ENCODE measurements at regions not wholly inside any gene's neighbourhood (a gene's known extent, or its start where the extent isn't known, plus 50 kb on each side); places are given as distances from the start of the nearest gene placed in this dataset.

GRCh38 chr10:117884592-117884991, 162.1 kb downstream of the RAB11FIP2 start:
- no peak for DNase-seq

- no peak for DNase-seq
Observed at GRCh38 chr10:117885206-117885829, 161.4 kb downstream of the RAB11FIP2 start.

- DNase-seq: no peak
Observed at GRCh38 chr10:117886766-117887165, 160.0 kb downstream of the RAB11FIP2 start.

DNA sequence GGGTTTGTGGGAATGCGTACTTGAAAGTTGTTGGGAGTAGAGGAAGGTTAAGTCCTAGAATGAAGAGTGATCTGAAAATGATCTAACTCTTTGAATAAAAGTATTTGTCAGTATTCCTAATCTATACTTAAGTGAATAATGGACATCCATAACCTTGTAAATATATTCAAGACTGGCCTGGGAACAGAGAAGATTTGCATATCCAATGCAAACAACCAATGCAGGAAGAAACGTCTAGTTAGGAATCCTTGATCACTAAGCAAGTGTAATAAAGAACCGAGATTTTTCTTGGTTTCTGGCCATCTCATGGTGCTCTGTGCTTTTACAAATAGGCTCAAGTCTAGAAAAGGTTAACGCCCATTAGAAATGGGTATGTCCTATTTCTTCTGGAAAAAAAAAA, 157.1 kb downstream of the RAB11FIP2 start:
- DNase-seq: no peak

GRCh38 chr10:117892681-117893220, 154.0 kb downstream of the RAB11FIP2 start:
- no peak for DNase-seq

- DNase-seq: no peak
Observed at GRCh38 chr10:117894339-117894738, 152.4 kb downstream of the RAB11FIP2 start.

- no peak for DNase-seq
Observed at GRCh38 chr10:117896517-117896916, 150.2 kb downstream of the RAB11FIP2 start.

- no peak for DNase-seq
Observed at GRCh38 chr10:117899181-117899683, 147.5 kb downstream of the RAB11FIP2 start.

- no peak for DNase-seq
Observed at GRCh38 chr10:117900280-117900679, 146.5 kb downstream of the RAB11FIP2 start.

- DNase-seq: no peak
Observed at GRCh38 chr10:117903854-117904253, 142.9 kb downstream of the RAB11FIP2 start.

DNA sequence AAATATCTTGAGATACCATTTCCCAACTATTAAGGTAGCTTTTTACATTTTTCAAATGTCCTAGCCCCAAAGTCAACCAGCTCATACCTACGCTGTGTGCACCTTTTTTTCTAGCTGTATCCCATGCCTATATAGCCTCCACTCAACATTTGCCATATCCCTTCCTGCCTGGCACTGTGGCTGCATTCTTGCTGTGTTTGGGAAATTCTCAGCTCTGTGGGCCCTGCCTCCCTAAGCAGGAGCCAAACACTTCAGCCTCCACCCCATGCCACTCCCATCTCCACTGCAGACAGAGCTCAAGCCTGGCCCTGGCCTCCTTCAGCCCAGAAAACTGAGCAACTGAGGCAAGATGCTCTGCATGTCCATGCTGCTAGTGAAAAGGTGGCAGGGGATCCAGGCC, 141.3 kb downstream of the RAB11FIP2 start:
- DNase-seq: no peak

GRCh38 chr10:117911684-117912083, 135.1 kb downstream of the RAB11FIP2 start:
- DNase-seq: no peak

DNA sequence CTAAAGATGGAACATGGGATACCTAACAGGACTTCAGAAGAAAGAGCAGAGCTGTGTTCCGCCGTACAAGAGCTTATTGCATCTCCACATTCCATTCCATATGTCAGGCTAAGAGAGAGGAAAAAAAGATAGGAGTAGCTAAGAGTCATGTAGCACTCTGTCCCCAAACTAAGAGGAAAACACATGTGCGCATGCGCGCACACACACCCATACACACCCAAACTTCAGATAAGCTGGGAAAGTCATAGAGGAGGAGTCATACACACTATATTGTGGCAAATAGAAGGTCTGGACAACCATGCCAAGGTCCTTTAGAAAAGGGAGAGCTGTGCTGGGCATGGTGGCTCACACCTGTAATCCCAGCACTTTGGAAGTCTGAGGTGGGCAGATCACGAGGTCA, 132.4 kb downstream of the RAB11FIP2 start:
- no peak for DNase-seq

GRCh38 chr10:117920956-117921355, 125.8 kb downstream of the RAB11FIP2 start:
- no peak for DNase-seq

DNA sequence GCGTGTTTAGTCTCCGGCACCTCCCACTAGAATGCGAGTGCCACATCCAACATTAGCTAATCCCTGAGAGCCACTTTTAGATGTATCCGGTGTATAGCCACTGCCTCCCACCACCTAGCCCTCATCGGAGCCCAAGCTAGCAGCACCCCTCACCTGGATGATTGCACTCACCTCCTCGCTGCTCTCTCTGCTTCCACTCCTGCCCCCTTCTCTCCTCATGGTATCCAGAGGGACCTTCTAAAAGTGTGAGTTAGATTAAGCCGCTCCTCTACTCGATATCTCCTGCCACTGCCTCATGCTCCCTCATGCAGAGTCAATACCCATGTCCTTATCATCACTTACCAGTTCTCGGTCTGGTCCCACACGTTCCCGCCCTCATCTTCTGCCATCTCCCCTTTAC, 125.3 kb downstream of the RAB11FIP2 start:
- DNase-seq: no peak

- no peak for DNase-seq
Observed at GRCh38 chr10:117924820-117925219, 121.9 kb downstream of the RAB11FIP2 start.

DNA sequence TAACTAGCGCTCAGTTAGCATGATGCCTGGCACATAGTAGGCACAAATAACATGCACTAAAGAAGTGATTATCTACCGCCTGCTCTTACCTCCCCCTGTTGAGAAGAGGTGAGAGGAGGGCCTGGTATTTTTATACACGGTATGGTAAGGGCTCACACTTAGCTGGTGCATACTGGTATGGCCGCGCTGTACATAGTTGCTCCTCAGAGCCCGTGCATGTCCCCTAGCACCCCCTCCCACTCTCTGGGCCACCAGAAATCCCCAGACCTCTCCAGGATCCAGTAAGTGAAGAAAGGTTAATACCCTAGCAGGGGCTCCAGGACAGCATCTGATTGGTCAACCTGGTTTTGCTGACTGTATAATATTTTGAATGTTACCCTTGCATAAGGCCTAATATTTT, 121.4 kb downstream of the RAB11FIP2 start:
- no peak for DNase-seq

DNA sequence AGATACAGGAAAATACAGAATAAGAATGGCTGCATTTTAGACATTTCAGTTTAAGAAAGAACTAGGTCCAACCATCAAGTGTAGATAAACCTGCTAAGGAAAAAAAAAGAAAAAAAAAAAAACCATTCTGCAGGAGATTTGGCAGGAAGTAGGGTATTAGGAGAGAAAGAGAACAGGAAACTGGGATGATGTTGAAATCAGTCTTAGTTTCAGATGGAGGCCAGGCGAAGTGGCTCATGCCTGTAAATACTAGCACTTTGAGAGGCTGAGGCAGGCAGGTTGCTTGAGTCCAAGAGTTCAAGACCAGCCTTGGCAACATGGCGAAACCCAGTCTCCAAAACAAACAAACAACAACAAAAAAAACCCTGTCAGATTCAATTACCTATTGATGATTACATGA, 120.2 kb downstream of the RAB11FIP2 start:
- no peak for DNase-seq

DNA sequence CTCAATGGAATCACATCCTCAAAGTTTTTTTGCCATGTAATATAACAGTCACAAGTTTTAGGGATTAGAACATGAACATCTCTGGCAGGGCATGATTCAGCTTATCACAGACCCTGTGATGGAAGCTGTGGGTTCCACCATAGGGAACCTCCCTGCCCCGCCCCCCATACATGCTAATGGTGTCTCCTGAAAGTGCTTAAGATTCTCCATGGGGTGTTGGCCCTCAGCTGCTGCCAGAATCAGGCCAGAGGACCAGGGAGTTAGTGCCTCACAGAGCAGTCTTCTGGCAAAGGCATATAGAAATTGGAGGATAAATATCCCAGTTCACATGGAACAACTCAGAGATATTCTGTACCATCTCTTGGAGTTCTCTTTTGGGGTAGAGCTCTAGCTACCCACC, 119.4 kb downstream of the RAB11FIP2 start:
- DNase-seq: no peak

DNA sequence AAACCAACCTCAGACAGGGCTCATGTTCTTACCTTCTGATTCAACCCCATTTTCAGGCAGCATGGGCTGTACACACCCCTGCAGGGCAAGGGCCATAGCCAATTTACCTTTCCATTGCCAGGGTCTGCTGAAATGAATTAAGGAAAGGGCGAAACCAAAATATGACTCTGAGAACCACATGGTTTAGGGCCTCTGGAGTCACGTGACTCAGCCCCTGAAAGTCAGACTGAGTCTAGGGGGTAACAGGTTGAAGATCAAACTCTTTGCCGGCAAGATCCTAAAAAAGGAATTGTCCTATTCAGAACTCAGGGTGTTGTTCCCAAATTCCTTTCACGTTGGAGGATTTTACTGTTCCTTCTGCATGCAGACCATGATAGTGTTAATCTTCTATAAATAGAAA, 118.9 kb downstream of the RAB11FIP2 start:
- DNase-seq: no peak

- DNase-seq: no peak
Observed at GRCh38 chr10:117928281-117928680, 118.5 kb downstream of the RAB11FIP2 start.

DNA sequence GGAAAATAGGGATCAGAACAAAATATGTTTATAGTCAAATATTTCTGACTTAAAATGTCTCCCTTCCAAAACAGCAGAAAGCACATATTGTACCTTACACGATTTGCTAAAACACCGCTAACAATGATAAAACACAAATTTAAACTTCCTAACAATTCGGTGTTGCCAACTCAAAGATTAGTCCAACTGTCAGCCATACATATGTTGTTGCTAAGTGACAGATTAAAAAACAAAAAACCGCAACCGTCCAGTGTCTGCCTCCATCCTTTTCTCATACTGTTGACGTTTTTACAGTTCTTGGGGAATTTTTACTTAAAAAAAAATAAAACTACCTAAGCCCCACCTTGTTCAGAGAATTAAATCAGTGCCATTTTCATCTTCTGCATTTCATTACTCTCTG, 118.0 kb downstream of the RAB11FIP2 start:
- no peak for DNase-seq

DNA sequence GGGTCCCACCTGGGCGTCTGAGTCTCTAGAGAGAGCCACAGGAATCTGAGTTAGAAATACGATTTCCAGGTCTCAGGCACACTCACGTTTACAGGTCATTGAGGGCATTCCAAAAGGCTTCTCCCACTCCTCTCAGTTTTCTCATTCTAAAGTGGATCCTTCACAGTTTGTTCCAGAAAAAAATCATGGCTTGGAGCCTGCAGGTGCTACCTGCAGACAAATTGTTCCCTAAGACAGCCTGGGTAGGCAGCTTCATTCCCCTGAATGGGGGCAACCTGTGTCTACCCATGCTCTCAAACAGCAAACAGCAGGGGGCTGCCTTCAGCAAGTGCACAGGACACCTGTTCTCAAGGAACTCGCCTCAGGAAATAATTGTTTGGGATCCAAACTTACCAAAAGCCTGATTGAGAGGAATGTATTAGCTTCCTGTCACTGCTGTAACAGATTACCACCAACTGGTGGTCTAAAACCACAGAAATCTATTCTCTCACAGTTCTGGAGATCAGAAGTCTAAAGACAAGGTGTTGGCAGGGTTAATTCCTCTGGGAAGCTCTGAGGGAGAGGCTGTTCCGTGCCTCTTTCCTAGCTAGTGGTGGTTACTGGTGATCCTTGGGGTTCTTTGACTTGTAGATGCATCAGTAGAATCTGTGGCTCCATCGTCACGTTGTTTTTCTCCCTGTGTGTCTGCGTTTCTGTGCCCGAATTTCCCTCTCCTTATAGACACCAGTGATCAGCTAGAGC, 117.2 kb downstream of the RAB11FIP2 start:
- DNase-seq: no peak

DNA sequence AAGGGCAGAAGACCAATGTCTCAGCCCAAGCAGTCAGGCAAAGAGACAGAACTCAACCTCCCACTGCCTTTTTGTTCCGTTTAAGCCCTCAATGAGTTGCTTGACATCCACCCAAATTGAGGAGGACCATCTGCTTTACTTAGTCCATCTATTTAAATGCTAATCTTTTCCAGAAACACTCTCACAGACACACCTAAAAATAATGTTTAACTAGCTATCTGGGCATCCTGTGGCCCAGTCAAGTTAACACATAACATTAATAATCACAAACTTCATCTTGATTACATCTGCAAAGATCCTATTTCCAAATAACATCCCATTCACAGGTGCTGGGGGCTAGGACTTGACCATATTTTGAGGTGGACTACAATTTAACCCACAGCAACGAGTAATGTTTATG, 115.7 kb downstream of the RAB11FIP2 start:
- no peak for DNase-seq
